T-helper 1 cell treated with Interleukin-12 subunit alpha and Interleukin-12 subunit beta and Interleukin-4 antibody, amounts not matched to agents 30 ng/mL and 1 ng/mL, for 36 hours (primary cell): ENCODE measurements at regions not wholly inside any gene's neighbourhood (a gene's known extent, or its start where the extent isn't known, plus 50 kb on each side); places are given as distances from the start of the nearest gene placed in this dataset.
"Not testable (repeated sequence)": the region's sequence is repeated elsewhere in the genome, so short reads cannot be mapped to it uniquely, and the experiment has no call there.

Experiments
- intact Hi-C: fragments of 100-400 bp; cut with micrococcal nuclease; formaldehyde crosslinking; loops from one replicate; pipeline ENCODE4 v1.15.1; 2024

DNA sequence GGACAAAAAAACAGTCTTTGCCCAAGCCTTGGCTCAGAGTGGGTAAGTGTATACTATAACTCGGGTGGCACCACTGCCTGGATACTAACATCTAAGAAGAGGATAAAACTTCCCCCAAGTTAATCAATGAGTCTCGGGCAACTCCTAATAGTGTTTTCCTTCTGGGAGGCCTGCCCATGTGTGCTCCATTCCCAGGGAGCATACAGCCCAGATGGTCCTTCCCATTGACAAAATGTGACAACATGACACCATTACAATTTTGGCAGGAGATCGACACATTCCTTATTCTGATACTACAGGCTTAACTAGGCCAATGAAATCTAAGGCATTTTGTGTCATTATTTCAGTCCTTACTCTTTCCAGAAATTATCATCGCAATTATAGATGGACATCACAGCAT is 52.7 kb upstream of the CRIM1 start:
- intact Hi-C loops, result no loop called here

DNA sequence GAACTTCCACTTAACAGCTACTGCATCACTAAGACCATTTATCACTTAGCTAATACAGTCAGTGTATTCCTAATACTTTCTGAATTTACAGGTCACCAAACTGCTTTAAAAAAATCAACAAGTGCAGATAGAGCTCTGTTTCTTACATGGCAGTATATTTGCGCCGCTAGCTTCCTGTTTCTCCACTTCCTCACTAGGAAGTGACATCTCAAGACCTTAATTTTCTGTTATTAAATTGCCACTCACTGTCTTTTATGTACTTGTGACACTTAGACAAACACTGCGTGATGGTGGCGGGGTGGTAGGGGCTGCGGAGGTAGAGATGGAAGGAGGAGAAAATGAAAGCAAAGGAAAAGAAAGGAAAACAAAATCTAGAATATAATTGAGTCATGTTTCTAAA is 53.7 kb upstream of the CRIM1 start:
- intact Hi-C loops, result no loop called here

DNA sequence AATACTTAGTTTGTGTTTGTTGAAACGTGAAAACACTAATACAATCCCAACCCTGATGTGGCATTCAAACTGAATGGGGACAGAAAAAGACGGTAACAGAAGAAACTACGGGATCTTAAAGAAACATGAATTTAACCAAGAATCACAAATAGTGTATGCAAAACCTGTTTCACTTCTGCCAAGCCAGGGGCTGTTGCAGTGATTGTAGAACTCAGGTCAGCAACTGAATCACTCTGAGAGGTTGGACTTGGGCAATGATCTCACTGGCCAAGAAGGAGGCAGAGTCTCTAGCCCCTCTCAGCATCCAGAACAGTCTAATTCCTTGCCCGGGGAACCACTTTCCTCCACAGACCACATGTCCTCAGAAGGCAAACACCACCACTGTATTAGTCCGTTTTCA is 54.9 kb upstream of the CRIM1 start:
- intact Hi-C loops, result no loop called here

DNA sequence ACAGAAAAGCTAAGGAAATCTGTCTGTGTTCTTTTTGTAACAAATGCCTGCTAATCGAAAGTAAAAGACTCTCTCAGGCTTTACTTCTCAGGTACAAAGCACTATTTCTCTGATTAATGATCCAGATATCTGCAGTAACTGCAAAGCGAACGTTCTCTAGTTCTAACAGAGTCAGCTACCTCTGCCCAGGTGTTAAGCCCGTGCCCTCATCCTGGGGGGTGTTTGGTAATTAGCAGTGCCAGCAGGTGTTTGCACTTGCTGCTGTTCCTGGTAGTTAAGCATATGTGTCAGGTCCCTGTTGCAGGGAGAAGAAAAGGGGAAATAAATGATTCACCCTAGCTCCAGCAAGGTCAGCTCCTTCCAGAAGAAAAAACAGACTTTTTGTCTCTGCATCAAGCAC is 58.8 kb upstream of the CRIM1 start:
- intact Hi-C loops, result no loop called here

DNA sequence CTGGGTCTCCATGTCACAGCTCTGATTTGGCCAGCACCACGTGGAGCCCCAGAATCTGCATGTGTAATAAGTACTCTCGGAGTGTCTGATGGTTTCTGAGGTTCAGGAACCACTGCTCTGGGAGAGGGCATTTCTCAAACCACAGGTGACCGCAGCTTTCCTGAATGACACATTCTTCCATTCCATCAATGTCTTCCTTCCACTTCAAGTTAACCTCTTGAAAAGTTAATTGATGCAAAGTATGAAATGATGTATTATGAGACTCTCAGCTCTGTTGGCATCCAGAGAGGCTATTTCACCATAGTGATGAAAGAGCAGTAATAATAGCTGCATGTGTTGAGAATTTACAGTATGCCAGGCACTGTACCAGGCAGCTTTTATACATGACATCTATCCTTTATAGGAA is 61.3 kb upstream of the CRIM1 start:
- intact Hi-C loops, result no loop called here

DNA sequence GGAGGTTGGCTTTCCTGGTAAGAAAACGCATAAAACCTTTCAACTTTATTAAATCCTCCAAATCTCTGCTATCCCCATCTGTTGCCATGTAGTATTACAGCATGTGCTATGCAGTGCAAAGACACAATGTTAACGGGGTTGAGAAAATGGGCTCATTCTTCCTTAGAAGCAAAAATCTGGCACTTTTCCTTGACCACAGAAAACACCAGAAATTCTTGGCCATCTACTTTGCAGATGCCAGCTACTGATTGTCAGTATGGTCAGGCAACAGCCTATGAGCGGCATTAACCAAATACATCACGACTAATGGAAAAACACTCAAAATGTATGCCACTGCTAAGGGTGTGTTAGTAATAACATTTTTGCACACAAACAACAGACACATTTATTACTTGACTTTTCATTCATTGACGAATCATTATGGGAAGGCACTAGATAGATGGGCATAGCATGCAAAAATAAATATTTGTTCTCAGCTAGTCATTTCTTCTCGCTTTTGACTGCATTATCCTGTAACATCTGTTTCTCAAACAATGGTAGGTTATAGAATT is 65.2 kb upstream of the CRIM1 start:
- intact Hi-C loops, result no loop called here

DNA sequence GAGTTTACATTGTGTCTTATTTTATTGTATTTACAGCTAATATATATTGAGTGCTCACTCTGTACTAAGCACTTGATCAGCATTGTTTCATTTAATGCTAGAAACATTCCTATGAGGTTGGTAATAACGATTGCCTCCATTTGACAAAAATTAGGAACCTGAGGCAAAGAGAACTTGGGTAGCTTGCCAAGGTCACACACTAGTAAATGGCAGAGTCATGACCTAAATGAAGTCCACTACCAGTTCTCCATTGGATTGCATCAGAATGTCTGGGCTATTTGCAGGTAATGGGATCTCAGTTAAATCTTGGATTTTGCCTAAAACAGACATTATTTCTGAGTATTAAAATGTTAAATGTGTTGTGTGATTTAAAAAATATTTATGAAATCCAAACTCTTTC is 65.8 kb upstream of the CRIM1 start:
- intact Hi-C loops, result no loop called here

DNA sequence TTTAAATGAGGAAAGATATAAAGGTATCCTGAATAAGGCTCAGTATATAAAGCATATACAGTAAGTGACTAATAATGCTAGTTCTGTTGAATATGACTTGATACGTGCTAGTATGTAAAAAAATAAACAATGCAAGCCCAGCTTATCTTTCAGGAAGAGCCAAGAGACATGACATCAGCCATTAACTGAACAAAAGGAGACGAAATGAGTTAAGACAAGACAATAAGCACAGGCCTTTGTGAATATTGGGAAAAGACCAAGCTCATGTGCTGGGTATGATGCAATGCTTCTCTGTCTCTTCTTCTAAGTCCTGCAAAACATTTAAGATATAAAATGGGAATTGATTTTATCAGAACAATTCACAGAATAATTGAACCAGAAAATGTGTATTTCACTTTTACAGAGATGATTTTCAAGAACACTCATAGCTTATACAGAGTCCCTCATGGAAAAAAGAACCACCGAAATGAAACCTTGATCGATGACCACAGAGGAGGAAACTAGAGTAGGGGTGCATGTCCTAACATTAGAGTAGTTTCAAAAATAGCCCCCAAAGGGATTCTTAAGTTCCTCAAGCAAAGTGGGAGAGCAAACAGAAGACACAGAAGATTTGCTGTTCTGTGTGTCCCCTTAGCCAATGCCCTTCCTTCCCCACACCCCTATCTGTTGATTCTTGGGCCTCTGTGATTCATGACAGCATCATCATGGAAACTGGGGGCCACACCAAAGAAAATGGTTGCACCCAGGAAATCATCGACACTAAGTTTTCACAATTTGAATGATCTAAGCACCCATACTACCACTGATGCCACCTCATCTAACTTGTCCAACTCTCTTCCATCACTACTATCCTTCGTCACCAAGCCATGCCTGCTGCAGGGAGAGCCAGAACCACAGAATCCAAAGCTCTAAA is 68.0 kb upstream of the CRIM1 start:
- intact Hi-C loops, result no loop called here

DNA sequence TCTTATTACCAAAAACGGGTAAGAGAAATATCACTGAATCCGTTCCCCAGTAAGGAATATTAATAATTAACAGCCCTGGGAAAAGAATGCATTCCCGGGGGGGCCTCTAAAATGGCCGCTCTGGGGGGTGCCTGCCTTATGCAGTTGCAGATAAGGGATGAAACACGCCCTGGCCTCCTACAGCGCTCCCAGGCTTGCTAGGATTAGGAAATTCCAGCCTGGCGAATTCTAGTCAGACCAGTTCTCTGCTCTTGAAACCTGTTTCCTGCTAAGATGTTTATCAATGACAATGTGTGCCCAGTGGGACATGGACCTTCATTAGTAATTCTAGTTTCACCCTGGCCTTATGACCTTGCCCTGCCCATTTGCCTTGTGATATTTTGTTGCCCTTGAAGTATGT is 76.1 kb upstream of the CRIM1 start:
- intact Hi-C loops, result not testable (repeated sequence)

DNA sequence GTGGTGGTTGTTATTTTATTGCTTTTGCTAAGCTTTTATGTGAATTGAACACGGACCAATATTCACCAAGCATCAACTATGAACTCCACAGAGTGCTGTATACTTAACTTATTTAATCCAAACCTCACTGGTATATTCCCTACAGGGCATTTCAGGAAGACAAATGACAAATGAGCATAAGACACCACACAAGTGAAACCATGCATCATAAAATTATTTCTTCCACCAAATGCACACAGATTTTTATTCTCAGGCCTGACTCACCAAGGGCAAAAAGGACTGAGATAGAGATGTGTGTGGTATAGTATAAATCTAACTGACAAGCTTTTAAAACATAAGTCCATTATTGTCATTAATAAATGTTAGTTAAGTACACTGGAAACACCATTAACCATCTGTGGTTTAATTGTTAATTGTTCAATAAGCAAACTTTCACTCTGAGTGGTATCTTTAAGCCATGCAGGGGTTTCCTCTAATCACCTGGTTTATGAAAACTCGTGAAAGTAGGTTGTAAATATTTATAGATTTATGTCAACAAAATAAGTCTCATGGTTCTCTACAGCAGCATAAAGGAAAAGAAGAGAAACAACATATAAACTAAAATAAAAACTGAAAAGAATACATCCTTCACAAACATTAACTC is 77.6 kb upstream of the CRIM1 start:
- intact Hi-C loops, result loop anchor here (2.0 kb wide), 1 partner anchor 31 kb away; no protein-coding TSS in a partner anchor

DNA sequence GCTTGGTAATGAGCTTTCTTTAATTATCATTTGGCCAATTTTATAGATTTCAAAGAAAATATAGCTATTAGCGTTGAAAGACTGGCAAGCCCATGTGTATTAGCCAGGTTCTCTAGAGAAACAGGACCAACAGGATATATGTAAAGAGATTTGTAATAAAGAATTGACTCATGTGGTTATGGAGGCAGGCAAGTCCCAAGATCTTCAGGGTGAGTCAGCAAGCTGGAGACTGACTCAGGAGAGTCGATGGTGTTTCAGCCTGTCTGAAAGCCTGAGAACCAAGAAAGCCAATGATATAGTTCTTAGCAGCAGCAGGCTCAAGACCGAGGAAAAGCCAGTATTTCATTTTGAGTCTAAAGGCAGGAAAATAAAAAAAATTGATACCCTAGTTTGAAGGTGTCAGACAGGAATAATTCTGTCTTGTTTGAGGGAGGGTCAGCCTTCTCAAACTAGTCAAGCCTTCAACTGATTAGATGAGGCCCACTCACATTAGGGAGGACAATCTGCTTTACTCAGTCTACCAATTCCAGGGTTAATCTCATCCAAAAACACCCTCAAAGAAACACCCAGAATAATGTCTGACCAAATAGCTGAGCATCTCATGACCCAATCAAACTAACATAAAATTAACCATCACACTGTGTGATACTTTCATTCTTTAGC is 78.3 kb upstream of the CRIM1 start:
- intact Hi-C loops, result loop anchor here (2.0 kb wide), 1 partner anchor 30 kb away; no protein-coding TSS in a partner anchor

DNA sequence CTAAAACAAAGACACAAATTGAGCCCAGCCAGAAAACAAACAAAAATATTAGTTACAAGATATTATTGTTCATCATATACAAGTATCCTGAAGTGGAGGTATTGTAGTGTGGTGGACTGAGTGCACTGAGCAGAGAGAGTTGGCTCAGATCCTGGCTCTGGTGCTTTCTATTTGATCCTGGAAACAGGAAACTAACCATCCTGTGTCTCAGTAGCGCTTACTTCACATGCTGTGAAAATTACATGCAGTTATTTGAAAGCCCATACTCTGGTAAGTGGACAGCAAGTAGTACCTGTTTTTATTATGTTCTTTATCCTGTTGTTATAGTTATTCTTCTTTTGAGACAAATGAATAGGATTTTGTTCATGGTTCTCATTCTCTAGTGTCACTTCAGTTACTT is 84.3 kb upstream of the CRIM1 start:
- intact Hi-C loops, result no loop called here

DNA sequence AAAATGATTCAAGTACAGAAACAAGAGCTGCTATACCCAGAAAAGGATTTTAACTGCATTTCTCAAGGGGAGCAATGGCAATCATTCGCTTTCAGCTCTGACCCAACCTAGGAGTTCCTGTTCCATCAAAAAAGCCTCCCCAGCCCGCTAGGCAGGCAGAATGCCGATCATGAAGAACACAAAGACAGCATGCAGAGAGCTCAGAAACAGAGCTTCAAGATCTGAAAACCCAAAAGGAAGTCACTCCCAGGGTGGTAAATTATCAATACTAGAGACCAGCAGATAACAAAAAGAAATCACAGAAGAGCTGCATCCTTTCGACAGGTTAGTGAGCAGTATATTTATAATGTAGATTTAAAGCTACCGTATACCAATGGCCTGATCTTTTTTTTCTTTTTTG is 84.8 kb upstream of the CRIM1 start:
- intact Hi-C loops, result no loop called here

DNA sequence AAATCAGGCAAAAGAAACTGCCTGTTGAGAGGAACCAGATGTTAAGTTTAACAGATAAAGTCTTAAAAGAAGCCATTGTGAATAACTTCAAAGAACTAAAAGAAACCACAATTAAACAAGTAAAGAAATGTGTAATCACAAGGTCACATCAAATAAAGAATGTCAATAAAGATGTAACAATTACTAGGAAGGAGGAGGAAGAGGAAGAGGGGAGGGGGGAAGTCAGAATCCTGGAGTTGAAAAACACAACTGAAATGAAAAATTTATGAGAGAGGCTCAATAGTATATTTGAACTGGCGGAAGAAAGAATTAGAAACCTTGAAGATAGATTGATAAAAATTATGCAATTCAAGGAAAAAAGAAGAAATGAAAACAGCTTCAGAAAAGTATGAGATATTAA is 88.4 kb upstream of the CRIM1 start:
- intact Hi-C loops, result no loop called here

DNA sequence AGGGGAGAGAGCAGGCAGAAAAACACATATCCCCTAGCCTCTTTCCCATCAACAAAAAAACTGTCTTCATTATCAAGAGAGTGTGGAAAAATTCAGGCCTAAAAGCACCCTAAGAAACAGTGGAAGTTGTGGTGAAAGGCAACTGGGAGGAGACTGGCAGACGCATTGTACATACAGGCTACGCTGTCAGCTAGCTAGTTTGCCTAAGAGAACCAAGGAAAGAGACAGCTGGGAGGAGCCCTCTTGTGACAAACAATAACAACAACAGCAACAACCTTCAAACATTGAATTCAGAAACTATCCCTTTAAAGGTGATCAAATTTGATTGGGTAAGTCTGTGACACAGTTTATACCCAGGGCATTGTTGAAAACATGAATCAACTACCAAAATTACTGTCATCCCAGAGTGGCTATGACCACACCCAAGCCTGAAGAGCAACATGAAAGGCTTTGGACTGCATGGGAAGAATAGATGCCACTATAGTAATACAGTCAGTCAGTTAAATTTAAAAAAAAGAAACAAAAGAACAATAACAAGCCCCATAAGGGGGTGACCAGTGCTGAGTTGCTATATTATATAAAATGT is 88.9 kb upstream of the CRIM1 start:
- intact Hi-C loops, result no loop called here

DNA sequence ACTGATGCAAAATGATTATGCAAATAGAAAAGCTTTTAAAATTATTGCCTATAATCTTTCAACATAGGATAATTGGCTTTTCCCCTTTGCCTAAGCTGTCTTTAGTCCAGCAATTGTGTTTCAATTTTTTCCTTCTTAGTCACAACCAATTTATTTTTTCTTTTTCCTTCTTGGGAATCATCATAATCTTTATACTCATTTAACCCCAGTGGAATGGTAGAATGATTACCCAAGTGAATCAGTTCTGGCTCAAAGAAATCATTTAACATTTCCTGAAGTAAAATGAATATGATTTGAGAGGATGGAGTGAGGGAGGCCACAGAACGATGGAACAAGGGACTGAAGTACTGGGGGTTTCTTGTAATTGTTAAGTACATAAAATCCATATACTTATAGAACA is 93.0 kb upstream of the CRIM1 start:
- intact Hi-C loops, result no loop called here

DNA sequence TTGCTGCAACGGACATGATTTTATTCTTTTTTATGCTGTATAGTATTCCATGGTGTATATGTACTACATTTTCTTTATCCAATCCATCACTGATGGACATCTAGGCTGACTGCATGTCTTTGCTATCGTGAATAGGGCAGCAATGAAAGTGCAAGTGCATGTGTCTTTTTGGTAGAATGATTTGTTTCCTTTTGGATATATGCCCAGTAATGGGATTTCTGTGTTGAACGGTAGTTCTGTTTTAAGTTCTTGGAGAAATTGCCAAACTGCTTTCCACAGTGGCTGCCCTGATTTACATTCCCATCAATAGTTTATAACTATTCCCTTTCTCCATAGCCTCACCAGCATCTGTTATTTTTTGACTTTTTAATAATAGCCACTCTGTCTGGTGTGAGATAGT is 99.7 kb upstream of the CRIM1 start:
- intact Hi-C loops, result no loop called here

DNA sequence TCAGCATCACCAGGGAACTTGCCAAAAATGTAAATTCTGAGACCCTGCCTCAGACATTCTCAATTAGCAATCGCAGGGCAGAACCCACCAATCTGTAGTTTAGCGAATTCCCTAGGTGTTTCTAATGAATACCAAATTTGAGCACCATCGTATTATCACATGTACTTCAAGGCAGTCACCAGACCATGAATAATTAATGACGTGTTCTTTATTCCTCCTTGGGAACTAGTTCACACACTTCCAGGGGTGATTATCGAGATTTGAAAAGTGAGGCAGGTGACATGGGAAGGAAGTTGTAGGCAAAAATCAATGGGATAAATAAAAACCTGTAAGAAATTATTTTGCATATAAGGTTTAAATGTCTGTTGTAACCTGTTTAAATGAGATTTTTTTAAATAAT is 102.5 kb upstream of the CRIM1 start:
- intact Hi-C loops, result no loop called here

DNA sequence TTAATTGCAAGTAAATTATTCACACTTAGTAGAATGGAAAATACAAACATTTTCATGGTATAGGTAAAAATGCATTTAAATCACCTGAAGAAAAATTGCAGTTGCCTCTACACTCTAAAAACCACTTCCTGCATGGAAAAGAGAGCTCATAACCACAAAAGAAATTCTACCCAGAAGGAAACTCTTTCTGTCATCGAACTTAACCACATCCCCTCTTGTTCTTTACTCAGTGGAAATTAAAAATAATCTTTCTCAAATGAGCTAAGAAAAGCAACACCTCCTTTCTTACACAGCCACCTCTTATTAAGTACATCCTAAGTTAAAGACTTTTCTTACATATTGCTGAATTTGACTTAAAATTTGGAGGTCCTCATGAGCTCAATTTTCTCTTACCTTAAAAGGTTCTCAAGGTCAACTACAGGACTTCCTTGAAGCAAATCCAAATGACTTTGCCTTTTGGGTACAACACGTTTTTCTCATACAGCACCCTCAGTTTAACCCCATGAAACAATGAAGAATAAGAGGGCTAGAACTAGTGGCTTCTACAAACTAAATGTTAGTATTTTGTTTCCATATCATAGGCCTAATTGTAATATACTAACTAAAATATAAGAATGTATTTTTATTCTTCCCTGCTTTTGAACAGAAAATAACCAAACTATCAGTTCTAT is 109.1 kb upstream of the CRIM1 start:
- intact Hi-C loops, result loop anchor here (1.0 to 10.0 kb wide), 8 partner anchors 30 to 1128 kb away; partner anchors contain the start of gene STRN

DNA sequence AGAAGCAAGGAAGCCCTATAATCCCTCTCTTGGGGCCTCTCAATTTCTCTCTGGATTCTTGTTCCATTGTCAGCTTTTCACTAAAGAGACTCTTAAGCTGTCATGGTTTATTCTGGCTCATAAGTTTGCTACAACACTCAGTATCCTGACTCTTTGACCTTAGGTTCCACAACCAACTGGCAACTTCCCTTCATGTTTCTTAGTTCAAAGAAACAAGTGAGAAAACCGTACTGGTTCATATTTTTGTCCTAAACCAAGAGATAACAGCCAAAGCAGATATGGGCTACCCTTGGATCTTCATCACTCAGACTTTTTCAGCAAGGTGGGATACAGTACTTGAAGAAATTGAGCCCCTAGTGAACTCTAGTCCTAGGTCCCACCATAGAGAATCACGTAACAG is 109.9 kb upstream of the CRIM1 start:
- intact Hi-C loops, result loop anchor here (1.0 to 10.0 kb wide), 8 partner anchors 31 to 1129 kb away; partner anchors contain the start of gene STRN

DNA sequence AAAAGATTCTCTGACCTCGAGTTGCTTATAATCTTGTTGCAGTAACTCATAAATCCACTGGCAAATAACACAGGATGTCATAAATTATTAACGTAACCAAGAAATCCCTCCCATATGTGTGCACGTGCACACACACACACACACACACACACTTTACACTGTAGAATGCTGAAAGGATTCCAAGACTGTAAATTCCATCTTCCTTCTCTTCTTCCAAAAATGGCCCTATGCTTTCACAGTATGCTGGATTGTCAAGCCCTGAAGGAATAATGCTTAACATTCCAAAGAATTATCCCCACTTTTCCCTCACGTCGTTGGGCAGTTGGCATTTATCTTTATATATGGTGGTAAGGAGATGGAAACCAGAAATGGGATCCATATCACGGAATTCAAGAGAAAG is 117.5 kb upstream of the CRIM1 start:
- intact Hi-C loops, result no loop called here
